ENCODE measurements at regions not wholly inside any gene's neighbourhood (a gene's known extent, or its start where the extent isn't known, plus 50 kb on each side); places are given as distances from the start of the nearest gene placed in this dataset.

DNA sequence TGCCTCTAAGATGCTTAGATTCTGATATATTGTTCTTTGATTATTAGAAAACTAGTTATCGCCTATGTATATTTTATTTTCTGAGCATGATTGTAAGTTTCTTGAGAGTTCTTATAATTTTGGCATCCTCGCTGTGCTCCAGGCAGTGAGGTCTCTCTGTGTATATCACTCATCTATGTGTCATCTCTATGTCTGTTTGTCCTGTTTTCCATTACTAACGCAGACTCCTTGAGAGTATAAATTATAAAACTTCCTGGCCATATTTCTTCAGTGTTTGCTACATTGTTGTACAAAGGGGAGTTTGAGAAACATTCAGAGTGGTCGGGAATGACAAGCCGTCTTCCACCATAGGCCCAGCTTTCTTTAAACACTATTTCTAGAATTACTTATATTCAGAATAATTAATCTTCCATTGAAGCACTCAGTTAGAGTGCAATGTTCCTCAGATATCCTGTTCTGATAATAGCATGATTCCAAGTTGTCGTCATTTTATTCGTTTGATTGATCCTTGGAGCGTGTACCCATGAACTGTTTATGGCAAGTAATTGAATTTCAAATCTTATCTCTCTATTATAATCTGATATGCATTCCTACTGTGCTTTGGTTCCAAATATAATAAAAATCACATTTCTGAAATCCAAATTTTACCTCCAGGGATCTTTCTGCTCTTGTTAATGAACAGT is 206.6 kb downstream of the BAMBI start:
- TF ChIP-seq, protein P1, sequence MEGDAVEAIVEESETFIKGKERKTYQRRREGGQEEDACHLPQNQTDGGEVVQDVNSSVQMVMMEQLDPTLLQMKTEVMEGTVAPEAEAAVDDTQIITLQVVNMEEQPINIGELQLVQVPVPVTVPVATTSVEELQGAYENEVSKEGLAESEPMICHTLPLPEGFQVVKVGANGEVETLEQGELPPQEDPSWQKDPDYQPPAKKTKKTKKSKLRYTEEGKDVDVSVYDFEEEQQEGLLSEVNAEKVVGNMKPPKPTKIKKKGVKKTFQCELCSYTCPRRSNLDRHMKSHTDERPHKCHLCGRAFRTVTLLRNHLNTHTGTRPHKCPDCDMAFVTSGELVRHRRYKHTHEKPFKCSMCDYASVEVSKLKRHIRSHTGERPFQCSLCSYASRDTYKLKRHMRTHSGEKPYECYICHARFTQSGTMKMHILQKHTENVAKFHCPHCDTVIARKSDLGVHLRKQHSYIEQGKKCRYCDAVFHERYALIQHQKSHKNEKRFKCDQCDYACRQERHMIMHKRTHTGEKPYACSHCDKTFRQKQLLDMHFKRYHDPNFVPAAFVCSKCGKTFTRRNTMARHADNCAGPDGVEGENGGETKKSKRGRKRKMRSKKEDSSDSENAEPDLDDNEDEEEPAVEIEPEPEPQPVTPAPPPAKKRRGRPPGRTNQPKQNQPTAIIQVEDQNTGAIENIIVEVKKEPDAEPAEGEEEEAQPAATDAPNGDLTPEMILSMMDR (IDR thresholded peaks at IDR 0.05), result no peak
- no peak for TF ChIP-seq POLR2A (IDR thresholded peaks at IDR 0.05)

All from heart left ventricle (tissue), 13 donors.